Panc1 (cell line): ENCODE measurements at regions not wholly inside any gene's neighbourhood (a gene's known extent, or its start where the extent isn't known, plus 50 kb on each side); places are given as distances from the start of the nearest gene placed in this dataset.

Experiments
- ATAC-seq: fragments of 200-7000 bp; cut with Tn5 transposase; 2 replicates; pipeline ENCODE4 v1.9.1; 2020; ENCODE audit warnings: mild to moderate bottlenecking, moderate library complexity
- BruUV-seq: library from RNA; stranded (reverse); fragments of 400-500 nt; replicated peaks from 2 replicates; lab custom pipeline; 2021; lab: Mats Ljungman, UMichigan
- CTCF ChIA-PET: fragments of 300-600 bp; sonication (Branson Sonifier 250); formaldehyde crosslinking; loops from one replicate; lab custom pipeline; 2022; ENCODE audit warnings: antibody characterized with exemption; lab: Charles Lee
- POLR2A ChIA-PET: fragments of 300-600 bp; sonication (Branson Sonifier 250); formaldehyde crosslinking; loops from one replicate; lab custom pipeline; 2022; ENCODE audit warnings: antibody characterized with exemption; lab: Charles Lee
- DNase-seq: peaks from one replicate; pipeline ENCODE4 v3.0.0-alpha.2; 2010; ENCODE audit warnings: low read depth, low spot score
- H3K27ac ChIP-seq: 2 replicates; pipeline ENCODE4 v1.5.1; 2011; ENCODE audit warnings: mild to moderate bottlenecking, low read length, inconsistent platforms
- H3K27me3 ChIP-seq: fragments of 200-500 bp; sonication (Bioruptor generic); 2 replicates; pipeline ENCODE4 v1.6.0; 2014; ENCODE audit warnings: low read length, inconsistent platforms; ENCODE audit not compliant: control insufficient read depth, insufficient read depth
- H3K36me3 ChIP-seq: fragments of 200-500 bp; sonication (Bioruptor generic); 2 replicates; pipeline ENCODE4 v1.5.1; 2014; ENCODE audit warnings: inconsistent platforms, mild to moderate bottlenecking, low read length, moderate library complexity; ENCODE audit not compliant: control insufficient read depth, insufficient read depth
- H3K4me1 ChIP-seq: 2 replicates; pipeline ENCODE4 v1.5.1; 2011; ENCODE audit warnings: inconsistent platforms, mild to moderate bottlenecking, low read length, moderate library complexity; ENCODE audit not compliant: control insufficient read depth, insufficient read depth
- H3K4me3 ChIP-seq, 2 experiments: 2 replicates each; pipeline ENCODE4 v1.5.1; 2011 to 2012; ENCODE audit warnings: low read depth in 2 of 2, low read length in 2 of 2, mild to moderate bottlenecking in 2 of 2, inconsistent platforms in 1 of 2, moderate library complexity in 1 of 2
- H3K9me3 ChIP-seq: fragments of 200-500 bp; sonication (Bioruptor generic); 2 replicates; pipeline ENCODE4 v1.5.1; 2014; ENCODE audit warnings: low read depth, mild to moderate bottlenecking, inconsistent platforms, low read length, moderate library complexity; ENCODE audit not compliant: control insufficient read depth, insufficient read depth
- POLR2AphosphoS5 ChIP-seq: IDR thresholded peaks from 2 replicates; pipeline ENCODE4 v1.6.1; 2012; ENCODE audit warnings: mild to moderate bottlenecking, low read depth, low read length, moderate library complexity
- SIN3A ChIP-seq: IDR thresholded peaks from 2 replicates; pipeline ENCODE4 v1.6.1; 2012; ENCODE audit warnings: low read depth, mild to moderate bottlenecking, low read length, moderate library complexity, borderline replicate concordance; ENCODE audit not compliant: insufficient read depth
- TCF7L2 ChIP-seq: IDR thresholded peaks from 2 replicates; pipeline ENCODE4 v1.6.1; 2011; ENCODE audit warnings: mild to moderate bottlenecking, low read depth, low read length, inconsistent platforms
- in situ Hi-C: cut with HindIII; loops from 2 replicates; pipeline ENCODE4 v1.10.0; 2016; ENCODE audit warnings: low sequenced_read_pairs, low pct_unique_long_range_greater_than_20kb
- intact Hi-C: fragments of 100-400 bp; cut with micrococcal nuclease; formaldehyde crosslinking; loops from one replicate; pipeline ENCODE4 v1.10.0; 2022; ENCODE audit not compliant: unreplicated experiment
- TF ChIP-seq, protein P1 (sequence below): fragments of 450-650 bp; IDR thresholded peaks from 2 replicates; pipeline ENCODE4 v1.5.1; 2017; ENCODE audit warnings: mild to moderate bottlenecking
- TF ChIP-seq, protein P2 (sequence below), 2 experiments: IDR thresholded peaks; 2 replicates each; pipeline ENCODE4 v1.6.1; 2011 to 2012; ENCODE audit warnings: low read depth in 2 of 2, control low read depth in 1 of 2, low read length in 1 of 2, mild to moderate bottlenecking in 1 of 2, moderate library complexity in 1 of 2; ENCODE audit not compliant: insufficient read depth in 1 of 2

DNA sequence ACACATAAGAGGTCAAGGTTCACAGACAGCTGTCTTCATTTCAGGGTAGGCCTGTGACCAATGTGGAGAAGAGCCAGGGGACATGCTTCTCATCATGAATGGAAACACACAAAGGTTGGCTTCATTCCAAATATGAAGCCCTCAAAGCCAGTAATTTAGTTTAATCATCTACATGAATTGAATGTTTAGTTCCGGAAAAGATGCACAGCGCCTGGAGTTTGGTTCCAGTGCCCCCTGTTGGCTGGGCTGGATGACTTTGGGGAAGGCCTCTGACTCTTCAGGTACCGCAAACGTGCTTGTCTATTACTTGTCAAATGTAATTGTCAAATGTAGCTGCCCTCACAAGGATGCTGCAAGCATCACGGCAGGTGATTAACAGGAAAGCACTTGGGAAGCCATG, 130.7 kb downstream of the ADRA2A start:
- no peaks in the 10 kb centered on the region for H3K4me1 ChIP-seq
- intact Hi-C loops = no loop called here
- H3K4me3 ChIP-seq = no peak overlapping the region
- in situ Hi-C loops = no loop called here
- ATAC-seq (no peak), DNase-seq (no peak)
- POLR2A ChIA-PET = no interaction called here
- H3K27ac ChIP-seq = no peak overlapping the region
- H3K36me3 ChIP-seq = no peaks in the 10 kb centered on the region
- H3K9me3 ChIP-seq = no peaks in the 10 kb centered on the region
- TF ChIP-seq, protein P1, sequence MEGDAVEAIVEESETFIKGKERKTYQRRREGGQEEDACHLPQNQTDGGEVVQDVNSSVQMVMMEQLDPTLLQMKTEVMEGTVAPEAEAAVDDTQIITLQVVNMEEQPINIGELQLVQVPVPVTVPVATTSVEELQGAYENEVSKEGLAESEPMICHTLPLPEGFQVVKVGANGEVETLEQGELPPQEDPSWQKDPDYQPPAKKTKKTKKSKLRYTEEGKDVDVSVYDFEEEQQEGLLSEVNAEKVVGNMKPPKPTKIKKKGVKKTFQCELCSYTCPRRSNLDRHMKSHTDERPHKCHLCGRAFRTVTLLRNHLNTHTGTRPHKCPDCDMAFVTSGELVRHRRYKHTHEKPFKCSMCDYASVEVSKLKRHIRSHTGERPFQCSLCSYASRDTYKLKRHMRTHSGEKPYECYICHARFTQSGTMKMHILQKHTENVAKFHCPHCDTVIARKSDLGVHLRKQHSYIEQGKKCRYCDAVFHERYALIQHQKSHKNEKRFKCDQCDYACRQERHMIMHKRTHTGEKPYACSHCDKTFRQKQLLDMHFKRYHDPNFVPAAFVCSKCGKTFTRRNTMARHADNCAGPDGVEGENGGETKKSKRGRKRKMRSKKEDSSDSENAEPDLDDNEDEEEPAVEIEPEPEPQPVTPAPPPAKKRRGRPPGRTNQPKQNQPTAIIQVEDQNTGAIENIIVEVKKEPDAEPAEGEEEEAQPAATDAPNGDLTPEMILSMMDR = 0 out of 2 replicates have a peak, but pooled peaks have one; percentile 20
- TF ChIP-seq TCF7L2 = no peak
- H3K27me3 ChIP-seq = no peaks in the 10 kb centered on the region
- no TSS peak for BruUV-seq
- CTCF ChIA-PET = no interaction called here

DNA sequence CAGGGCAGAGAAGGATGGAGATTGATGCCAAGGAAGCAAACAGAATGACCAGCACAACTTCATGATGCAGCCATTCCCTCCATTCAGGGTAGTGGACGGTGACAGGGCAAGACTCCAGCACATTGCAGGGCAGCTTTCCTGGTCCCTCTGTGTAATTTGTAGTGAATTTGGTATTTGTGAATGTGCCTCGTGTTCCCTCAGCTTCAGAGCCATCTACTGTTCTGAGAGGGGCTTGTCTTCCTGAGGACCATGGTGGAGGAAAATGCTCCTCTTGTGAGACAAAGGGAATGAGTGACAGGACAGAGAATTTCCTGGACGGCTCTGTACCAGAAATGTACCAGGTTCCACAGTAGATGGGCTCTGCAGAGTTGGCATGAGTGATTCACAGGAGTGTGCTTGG, 132.1 kb downstream of the ADRA2A start:
- H3K27ac ChIP-seq = no peak overlapping the region
- no peaks in the 10 kb centered on the region for H3K4me1 ChIP-seq
- POLR2A ChIA-PET = no interaction called here
- no peaks in the 10 kb centered on the region for H3K9me3 ChIP-seq
- H3K27me3 ChIP-seq = no peaks in the 10 kb centered on the region
- TF ChIP-seq SIN3A (no peak), POLR2AphosphoS5 (no peak), TCF7L2 (no peak)
- TF ChIP-seq, protein P1 = no peak
- TF ChIP-seq, protein P2, sequence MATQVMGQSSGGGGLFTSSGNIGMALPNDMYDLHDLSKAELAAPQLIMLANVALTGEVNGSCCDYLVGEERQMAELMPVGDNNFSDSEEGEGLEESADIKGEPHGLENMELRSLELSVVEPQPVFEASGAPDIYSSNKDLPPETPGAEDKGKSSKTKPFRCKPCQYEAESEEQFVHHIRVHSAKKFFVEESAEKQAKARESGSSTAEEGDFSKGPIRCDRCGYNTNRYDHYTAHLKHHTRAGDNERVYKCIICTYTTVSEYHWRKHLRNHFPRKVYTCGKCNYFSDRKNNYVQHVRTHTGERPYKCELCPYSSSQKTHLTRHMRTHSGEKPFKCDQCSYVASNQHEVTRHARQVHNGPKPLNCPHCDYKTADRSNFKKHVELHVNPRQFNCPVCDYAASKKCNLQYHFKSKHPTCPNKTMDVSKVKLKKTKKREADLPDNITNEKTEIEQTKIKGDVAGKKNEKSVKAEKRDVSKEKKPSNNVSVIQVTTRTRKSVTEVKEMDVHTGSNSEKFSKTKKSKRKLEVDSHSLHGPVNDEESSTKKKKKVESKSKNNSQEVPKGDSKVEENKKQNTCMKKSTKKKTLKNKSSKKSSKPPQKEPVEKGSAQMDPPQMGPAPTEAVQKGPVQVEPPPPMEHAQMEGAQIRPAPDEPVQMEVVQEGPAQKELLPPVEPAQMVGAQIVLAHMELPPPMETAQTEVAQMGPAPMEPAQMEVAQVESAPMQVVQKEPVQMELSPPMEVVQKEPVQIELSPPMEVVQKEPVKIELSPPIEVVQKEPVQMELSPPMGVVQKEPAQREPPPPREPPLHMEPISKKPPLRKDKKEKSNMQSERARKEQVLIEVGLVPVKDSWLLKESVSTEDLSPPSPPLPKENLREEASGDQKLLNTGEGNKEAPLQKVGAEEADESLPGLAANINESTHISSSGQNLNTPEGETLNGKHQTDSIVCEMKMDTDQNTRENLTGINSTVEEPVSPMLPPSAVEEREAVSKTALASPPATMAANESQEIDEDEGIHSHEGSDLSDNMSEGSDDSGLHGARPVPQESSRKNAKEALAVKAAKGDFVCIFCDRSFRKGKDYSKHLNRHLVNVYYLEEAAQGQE (IDR thresholded peaks at IDR 0.05; ENCODE audit: insufficient read depth in 1 of 2, low read depth in 2 of 2, low read length in 1 of 2) = no peak
- intact Hi-C loops = no loop called here
- ATAC-seq (no peak), DNase-seq (no peak)
- CTCF ChIA-PET = no interaction called here
- H3K36me3 ChIP-seq = no peaks in the 10 kb centered on the region
- no peak overlapping the region for H3K4me3 ChIP-seq
- BruUV-seq = no TSS peak
- in situ Hi-C loops = no loop called here

- in situ Hi-C loops (no loop called here), intact Hi-C loops (no loop called here)
- H3K4me1 ChIP-seq = no peaks in the 10 kb centered on the region
- ATAC-seq = no peak
- no peaks in the 10 kb centered on the region for H3K27me3 ChIP-seq
- no TSS peak for BruUV-seq
- H3K9me3 ChIP-seq = no peaks in the 10 kb centered on the region
- H3K27ac ChIP-seq = no peak overlapping the region
- TF ChIP-seq TCF7L2 (no peak), POLR2AphosphoS5 (no peak), SIN3A (no peak)
- TF ChIP-seq, protein P2 (IDR thresholded peaks at IDR 0.05; ENCODE audit: insufficient read depth in 1 of 2, low read depth in 2 of 2, low read length in 1 of 2) = no peak
- TF ChIP-seq, protein P1 = no peak
- ChIA-PET CTCF (no interaction called here), POLR2A (no interaction called here)
- H3K4me3 ChIP-seq = no peak overlapping the region
- no peak for DNase-seq
- H3K36me3 ChIP-seq = no peaks in the 10 kb centered on the region
These were observed 132.9 kb downstream of the ADRA2A start for GRCh38 chr10:111209692-111210091.
